IPS-18a (cell line): ENCODE measurements at regions not wholly inside any gene's neighbourhood (a gene's known extent, or its start where the extent isn't known, plus 50 kb on each side); places are given as distances from the start of the nearest gene placed in this dataset.

Experiments used
- H3K27ac ChIP-seq: one replicate; pipeline ENCODE4 v1.5.1; 2013; ENCODE audit warnings: low read length
- H3K27me3 ChIP-seq: one replicate; pipeline ENCODE4 v1.6.1; 2013; ENCODE audit warnings: mild to moderate bottlenecking, low read length; ENCODE audit not compliant: control insufficient read depth, insufficient read depth
- H3K36me3 ChIP-seq: one replicate; pipeline ENCODE4 v1.6.1; 2013; ENCODE audit warnings: low read depth, low read length; ENCODE audit not compliant: control insufficient read depth
- H3K4me1 ChIP-seq: one replicate; pipeline ENCODE4 v1.6.1; 2013; ENCODE audit warnings: low read depth, low read length; ENCODE audit not compliant: control insufficient read depth
- H3K4me3 ChIP-seq: one replicate; pipeline ENCODE4 v1.5.1; 2013; ENCODE audit warnings: low read length
- H3K9ac ChIP-seq: one replicate; pipeline ENCODE4 v1.6.1; 2013; ENCODE audit warnings: mild to moderate bottlenecking, low read length, moderate library complexity
- H3K9me3 ChIP-seq: one replicate; pipeline ENCODE4 v1.6.1; 2013; ENCODE audit warnings: low read depth, low read length; ENCODE audit not compliant: control insufficient read depth

DNA sequence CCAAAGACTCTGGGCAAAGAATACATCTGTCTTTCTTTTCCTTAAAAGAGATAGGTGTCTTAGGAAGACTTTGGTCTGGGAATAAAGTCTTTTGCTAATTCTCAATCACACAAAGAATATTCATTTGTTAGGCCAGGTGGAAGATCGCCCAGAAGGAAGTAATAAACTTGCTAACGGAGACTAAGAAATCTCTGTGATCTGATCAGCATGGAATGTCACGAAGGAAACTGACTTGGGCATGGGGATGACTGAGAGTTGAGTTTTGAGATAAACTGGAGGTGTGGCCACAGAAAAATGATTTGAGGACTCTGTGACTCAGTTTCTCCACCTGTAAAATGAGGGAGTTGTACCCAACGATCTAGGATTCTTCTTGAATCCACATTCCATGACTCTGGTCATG lies 161.1 kb upstream of the SVIL start:
- no peaks in the 10 kb centered on the region for H3K36me3 ChIP-seq
- H3K9me3 ChIP-seq = no peaks in the 10 kb centered on the region
- no peak overlapping the region for H3K27ac ChIP-seq
- H3K4me3 ChIP-seq = no peak overlapping the region
- H3K4me1 ChIP-seq = no peaks in the 10 kb centered on the region
- H3K9ac ChIP-seq = no peak overlapping the region
- H3K27me3 ChIP-seq = no peaks in the 10 kb centered on the region

DNA sequence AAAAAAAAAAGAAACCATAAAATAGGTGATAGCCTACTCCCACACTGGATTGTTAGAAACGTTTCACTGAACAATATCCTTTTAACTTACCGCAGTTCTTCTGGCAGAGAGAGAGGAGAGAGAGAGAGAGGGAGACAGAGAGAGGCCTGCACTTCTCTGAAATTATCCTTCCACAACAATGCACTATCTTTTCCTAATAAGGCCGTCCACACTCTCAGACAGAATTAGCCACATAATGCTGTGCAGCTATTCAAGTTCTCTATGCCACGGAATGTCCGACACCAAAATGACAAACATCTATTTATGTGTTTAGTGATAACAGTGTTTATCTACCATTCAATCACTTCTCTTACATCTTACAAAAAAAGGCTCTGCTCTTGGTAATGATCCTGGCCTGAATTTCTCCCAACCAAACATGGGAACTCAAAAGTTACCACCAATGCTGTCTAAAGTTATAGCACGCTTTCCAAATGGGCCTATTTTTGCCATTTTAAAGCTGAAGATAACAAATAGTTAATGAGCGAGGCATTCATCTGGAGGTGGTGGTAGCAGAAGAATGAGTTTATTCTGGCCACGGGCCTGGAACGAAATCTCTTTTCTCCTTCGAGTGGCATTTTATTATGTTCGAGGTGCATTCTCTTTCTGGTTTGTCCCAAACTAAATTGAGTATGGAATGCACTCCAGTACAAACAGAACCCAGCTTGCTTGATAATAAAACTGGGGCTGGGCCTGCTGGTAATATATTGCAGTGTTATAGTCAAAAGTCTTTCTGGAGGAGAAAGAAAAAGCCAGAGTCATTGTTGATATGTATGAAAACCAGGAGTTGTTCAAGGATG lies 160.2 kb upstream of the SVIL start:
- Histone ChIP-seq H3K9ac (no peak overlapping the region), H3K9me3 (no peaks in the 10 kb centered on the region), H3K27ac (no peak overlapping the region), H3K27me3 (no peaks in the 10 kb centered on the region), H3K36me3 (no peaks in the 10 kb centered on the region), H3K4me3 (no peak overlapping the region), H3K4me1 (no peaks in the 10 kb centered on the region)

- H3K4me1 ChIP-seq = no peaks in the 10 kb centered on the region
- H3K27ac ChIP-seq = no peak overlapping the region
- H3K4me3 ChIP-seq = no peak overlapping the region
- no peak overlapping the region for H3K9ac ChIP-seq
- no peaks in the 10 kb centered on the region for H3K27me3 ChIP-seq
- peaks cover 6% of the 10 kb centered on the region for H3K9me3 ChIP-seq
- no peaks in the 10 kb centered on the region for H3K36me3 ChIP-seq
Observed at GRCh38 chr10:29791773-29792172, 157.0 kb upstream of the SVIL start.

DNA sequence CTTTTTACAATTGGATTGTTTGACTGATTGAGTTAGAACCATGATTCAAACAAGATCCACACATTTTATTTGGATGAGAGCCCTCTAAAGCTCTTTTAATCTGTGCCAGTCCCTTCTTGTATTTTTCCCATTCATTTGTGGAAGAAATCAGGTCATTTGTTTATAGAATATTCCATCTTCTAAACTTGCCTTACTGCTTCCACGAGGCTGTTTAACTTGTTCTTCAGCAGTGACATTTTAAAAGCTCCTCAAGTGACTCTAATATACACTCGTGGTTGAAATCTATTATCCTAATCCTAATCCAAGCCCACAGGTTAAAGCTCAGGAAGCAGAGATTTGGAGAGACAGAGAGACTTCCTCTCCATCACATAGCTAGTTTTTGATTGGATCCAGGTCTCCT lies 155.4 kb upstream of the SVIL start:
- Histone ChIP-seq H3K4me1 (no peaks in the 10 kb centered on the region), H3K36me3 (no peaks in the 10 kb centered on the region), H3K27ac (no peak overlapping the region), H3K9me3 (peaks cover 6% of the 10 kb centered on the region), H3K9ac (no peak overlapping the region), H3K4me3 (no peak overlapping the region), H3K27me3 (no peaks in the 10 kb centered on the region)

GRCh38 chr10:29788113-29788512 lies 153.3 kb upstream of the SVIL start:
- Histone ChIP-seq H3K4me1 (peaks cover 7% of the 10 kb centered on the region), H3K9me3 (peaks cover 6% of the 10 kb centered on the region), H3K27ac (no peak overlapping the region), H3K27me3 (no peaks in the 10 kb centered on the region), H3K9ac (no peak overlapping the region), H3K36me3 (no peaks in the 10 kb centered on the region), H3K4me3 (no peak overlapping the region)

GRCh38 chr10:29785701-29786100 lies 150.9 kb upstream of the SVIL start:
- Histone ChIP-seq H3K9me3 (peaks cover 6% of the 10 kb centered on the region), H3K27me3 (no peaks in the 10 kb centered on the region), H3K9ac (no peak overlapping the region), H3K36me3 (no peaks in the 10 kb centered on the region), H3K4me3 (no peak overlapping the region), H3K4me1 (peaks cover 7% of the 10 kb centered on the region), H3K27ac (no peak overlapping the region)

GRCh38 chr10:29784175-29784773 lies 149.5 kb upstream of the SVIL start:
- H3K27ac ChIP-seq = no peak overlapping the region
- H3K4me3 ChIP-seq = no peak overlapping the region
- no peak overlapping the region for H3K9ac ChIP-seq
- H3K27me3 ChIP-seq = no peaks in the 10 kb centered on the region
- H3K36me3 ChIP-seq = no peaks in the 10 kb centered on the region
- H3K9me3 ChIP-seq = peaks cover 6% of the 10 kb centered on the region
- peaks cover 7% of the 10 kb centered on the region for H3K4me1 ChIP-seq

- Histone ChIP-seq H3K9me3 (peaks cover 6% of the 10 kb centered on the region), H3K27me3 (no peaks in the 10 kb centered on the region), H3K9ac (no peak overlapping the region), H3K36me3 (no peaks in the 10 kb centered on the region), H3K4me3 (no peak overlapping the region), H3K4me1 (peaks cover 7% of the 10 kb centered on the region), H3K27ac (no peak overlapping the region)
Observed at GRCh38 chr10:29783201-29783947, 148.6 kb upstream of the SVIL start.

DNA sequence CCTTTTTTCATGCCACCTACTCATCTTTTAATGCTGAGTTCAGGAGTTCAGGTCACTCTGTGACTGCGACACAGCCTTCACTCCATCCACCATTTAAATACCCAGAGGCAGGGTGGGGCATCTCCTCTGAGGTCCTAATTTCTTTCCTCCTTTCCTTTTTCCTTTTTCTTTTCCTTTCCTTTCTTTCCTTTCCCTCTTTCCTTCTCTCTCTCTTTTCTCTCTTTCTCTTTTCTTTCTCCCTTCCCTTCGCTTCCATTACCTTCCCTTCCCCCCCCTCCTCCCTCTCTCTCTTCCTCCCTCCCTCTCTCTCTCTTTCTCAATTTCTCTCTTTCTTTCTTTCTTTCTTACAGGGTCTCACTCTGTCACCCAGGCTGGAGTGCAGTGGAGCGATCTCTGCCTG lies 145.9 kb upstream of the SVIL start:
- peaks cover 7% of the 10 kb centered on the region for H3K4me1 ChIP-seq
- no peaks in the 10 kb centered on the region for H3K27me3 ChIP-seq
- no peaks in the 10 kb centered on the region for H3K36me3 ChIP-seq
- no peak overlapping the region for H3K27ac ChIP-seq
- no peaks in the 10 kb centered on the region for H3K9me3 ChIP-seq
- no peak overlapping the region for H3K9ac ChIP-seq
- no peak overlapping the region for H3K4me3 ChIP-seq

- H3K27ac ChIP-seq = no peak overlapping the region
- H3K36me3 ChIP-seq = no peaks in the 10 kb centered on the region
- no peaks in the 10 kb centered on the region for H3K27me3 ChIP-seq
- H3K4me3 ChIP-seq = no peak overlapping the region
- no peaks in the 10 kb centered on the region for H3K9me3 ChIP-seq
- H3K4me1 ChIP-seq = peaks cover 7% of the 10 kb centered on the region
- H3K9ac ChIP-seq = no peak overlapping the region
Observed at GRCh38 chr10:29780096-29780495, 145.3 kb upstream of the SVIL start.

- H3K27me3 ChIP-seq = no peaks in the 10 kb centered on the region
- H3K4me1 ChIP-seq = no peaks in the 10 kb centered on the region
- no peak overlapping the region for H3K9ac ChIP-seq
- H3K27ac ChIP-seq = no peak overlapping the region
- no peak overlapping the region for H3K4me3 ChIP-seq
- H3K36me3 ChIP-seq = no peaks in the 10 kb centered on the region
- H3K9me3 ChIP-seq = no peaks in the 10 kb centered on the region
Observed at GRCh38 chr10:29776246-29776645, 141.5 kb upstream of the SVIL start.
